Progenitor cell of endocrine pancreas (in vitro differentiated cells): ENCODE measurements at regions not wholly inside any gene's neighbourhood (a gene's known extent, or its start where the extent isn't known, plus 50 kb on each side); places are given as distances from the start of the nearest gene placed in this dataset.

Source experiments
- DNase-seq: peaks from one replicate; pipeline ENCODE4 v3.0.0; 2021; ENCODE audit warnings: low spot score; ENCODE audit not compliant: unreplicated experiment
- H3K27ac Mint-ChIP-seq: 2 replicates; pipeline ENCODE4 v1.8.0; 2021; ENCODE audit warnings: mild to moderate bottlenecking, moderate library complexity, mixed read lengths
- H3K27me3 Mint-ChIP-seq: 2 replicates; pipeline ENCODE4 v1.8.0; 2021; ENCODE audit warnings: mixed read lengths
- H3K36me3 Mint-ChIP-seq: 2 replicates; pipeline ENCODE4 v1.8.0; 2022; ENCODE audit warnings: mixed read lengths; ENCODE audit not compliant: insufficient read depth
- H3K4me1 Mint-ChIP-seq: 2 replicates; pipeline ENCODE4 v1.8.0; 2021; ENCODE audit warnings: low read depth, mixed read lengths
- H3K4me3 Mint-ChIP-seq: 2 replicates; pipeline ENCODE4 v1.8.0; 2021; ENCODE audit warnings: low read depth, mild to moderate bottlenecking, moderate library complexity, mixed read lengths
- H3K9me3 Mint-ChIP-seq: 2 replicates; pipeline ENCODE4 v1.8.0; 2021; ENCODE audit warnings: low read depth, mixed read lengths
- TF ChIP-seq, protein P1 (sequence below): fragments of 200-600 bp; sonication (generic); IDR thresholded peaks from one replicate; pipeline ENCODE4 v1.5.0; 2021; ENCODE audit warnings: antibody characterized with exemption, mild to moderate bottlenecking; ENCODE audit not compliant: unreplicated experiment

- no peaks in the 10 kb centered on the region for H3K4me1 Mint-ChIP-seq
Measured at GRCh38 chr5:4740156-4740555, 400.0 kb upstream of the ADAMTS16 start.

GRCh38 chr5:4758550-4758949 lies 381.6 kb upstream of the ADAMTS16 start:
- peaks cover 6% of the 10 kb centered on the region for H3K4me1 Mint-ChIP-seq
- H3K4me3 Mint-ChIP-seq, result no peak overlapping the region
- TF ChIP-seq, protein P1, sequence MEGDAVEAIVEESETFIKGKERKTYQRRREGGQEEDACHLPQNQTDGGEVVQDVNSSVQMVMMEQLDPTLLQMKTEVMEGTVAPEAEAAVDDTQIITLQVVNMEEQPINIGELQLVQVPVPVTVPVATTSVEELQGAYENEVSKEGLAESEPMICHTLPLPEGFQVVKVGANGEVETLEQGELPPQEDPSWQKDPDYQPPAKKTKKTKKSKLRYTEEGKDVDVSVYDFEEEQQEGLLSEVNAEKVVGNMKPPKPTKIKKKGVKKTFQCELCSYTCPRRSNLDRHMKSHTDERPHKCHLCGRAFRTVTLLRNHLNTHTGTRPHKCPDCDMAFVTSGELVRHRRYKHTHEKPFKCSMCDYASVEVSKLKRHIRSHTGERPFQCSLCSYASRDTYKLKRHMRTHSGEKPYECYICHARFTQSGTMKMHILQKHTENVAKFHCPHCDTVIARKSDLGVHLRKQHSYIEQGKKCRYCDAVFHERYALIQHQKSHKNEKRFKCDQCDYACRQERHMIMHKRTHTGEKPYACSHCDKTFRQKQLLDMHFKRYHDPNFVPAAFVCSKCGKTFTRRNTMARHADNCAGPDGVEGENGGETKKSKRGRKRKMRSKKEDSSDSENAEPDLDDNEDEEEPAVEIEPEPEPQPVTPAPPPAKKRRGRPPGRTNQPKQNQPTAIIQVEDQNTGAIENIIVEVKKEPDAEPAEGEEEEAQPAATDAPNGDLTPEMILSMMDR, result no peak
- H3K36me3 Mint-ChIP-seq, result no peaks in the 10 kb centered on the region
- DNase-seq, result no peak
- no peak overlapping the region for H3K27ac Mint-ChIP-seq
- H3K27me3 Mint-ChIP-seq, result peaks cover 21% of the 10 kb centered on the region
- H3K9me3 Mint-ChIP-seq, result no peaks in the 10 kb centered on the region

More at GRCh38 chr5:4740156-4740555, 400.0 kb upstream of the ADAMTS16 start:
- TF ChIP-seq, protein P1, result no peak
- Mint-ChIP-seq H3K27ac (no peak overlapping the region), H3K36me3 (no peaks in the 10 kb centered on the region), H3K4me3 (no peak overlapping the region), H3K27me3 (peaks cover 16% of the 10 kb centered on the region), H3K9me3 (peaks cover 8% of the 10 kb centered on the region)
- no peak for DNase-seq

DNA sequence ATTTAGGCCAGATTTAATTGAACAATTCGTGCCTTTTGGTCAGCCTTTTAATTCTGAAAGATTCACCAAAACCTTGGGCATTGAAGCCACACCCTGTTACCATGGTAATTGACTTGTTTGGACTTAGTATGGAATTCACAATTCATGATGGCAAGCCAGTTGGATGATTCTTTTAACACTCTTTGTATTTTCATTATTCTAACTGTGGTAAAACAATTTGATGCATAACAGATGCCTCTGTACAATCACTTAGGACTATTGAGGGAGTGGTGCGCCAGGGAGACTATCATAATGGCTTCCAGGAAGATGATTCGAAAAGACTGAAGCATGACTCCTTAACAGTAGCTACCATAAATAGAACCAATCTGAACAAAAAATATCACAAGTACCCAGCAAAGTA lies 381.1 kb upstream of the ADAMTS16 start:
- H3K9me3 Mint-ChIP-seq, result no peaks in the 10 kb centered on the region
- no peak for DNase-seq
- TF ChIP-seq, protein P1, result no peak
- no peaks in the 10 kb centered on the region for H3K36me3 Mint-ChIP-seq
- no peak overlapping the region for H3K4me3 Mint-ChIP-seq
- no peak overlapping the region for H3K27ac Mint-ChIP-seq
- H3K4me1 Mint-ChIP-seq, result peaks cover 6% of the 10 kb centered on the region
- peaks cover 19% of the 10 kb centered on the region for H3K27me3 Mint-ChIP-seq

DNA sequence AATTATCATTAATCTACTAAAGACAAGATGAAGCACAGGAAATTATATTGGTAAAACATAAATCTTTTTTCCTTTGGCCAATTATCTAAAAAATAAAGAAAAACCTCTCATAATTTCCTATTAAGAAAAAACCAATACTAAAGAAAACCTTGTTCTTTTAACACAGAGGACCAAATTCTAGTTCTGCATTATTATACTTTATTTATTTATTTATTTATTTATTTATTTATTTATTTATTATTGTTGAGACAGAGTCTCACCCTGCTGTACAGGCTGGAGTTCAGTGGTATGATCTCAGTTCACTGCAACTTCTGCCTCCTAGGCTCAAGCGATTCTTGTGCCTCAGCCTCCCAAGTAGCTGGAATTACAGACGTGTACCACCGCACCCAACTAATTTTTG lies 377.8 kb upstream of the ADAMTS16 start:
- no peak overlapping the region for H3K4me3 Mint-ChIP-seq
- H3K27ac Mint-ChIP-seq, result no peak overlapping the region
- no peaks in the 10 kb centered on the region for H3K9me3 Mint-ChIP-seq
- no peaks in the 10 kb centered on the region for H3K36me3 Mint-ChIP-seq
- peaks cover 18% of the 10 kb centered on the region for H3K27me3 Mint-ChIP-seq
- TF ChIP-seq, protein P1, result no peak
- DNase-seq, result no peak
- H3K4me1 Mint-ChIP-seq, result peaks cover 5% of the 10 kb centered on the region

GRCh38 chr5:4765411-4765810 lies 374.7 kb upstream of the ADAMTS16 start:
- TF ChIP-seq, protein P1, result no peak
- H3K27me3 Mint-ChIP-seq, result peaks cover 17% of the 10 kb centered on the region
- no peaks in the 10 kb centered on the region for H3K4me1 Mint-ChIP-seq

More at GRCh38 chr5:4765411-4765810, 374.7 kb upstream of the ADAMTS16 start:
- no peaks in the 10 kb centered on the region for H3K36me3 Mint-ChIP-seq
- no peak for DNase-seq
- no peak overlapping the region for H3K4me3 Mint-ChIP-seq
- no peak overlapping the region for H3K27ac Mint-ChIP-seq
- no peaks in the 10 kb centered on the region for H3K9me3 Mint-ChIP-seq
